ENCODE measurements at regions not wholly inside any gene's neighbourhood (a gene's known extent, or its start where the extent isn't known, plus 50 kb on each side); places are given as distances from the start of the nearest gene placed in this dataset.

GRCh38 chr4:176902710-176903323 lies 110.1 kb upstream of the VEGFC start:
- DNase-seq (ENCODE audit: low read depth in 2 of 2) = no peak

GRCh38 chr4:176906709-176907108 lies 114.0 kb upstream of the VEGFC start:
- DNase-seq (ENCODE audit: low read depth in 2 of 2) = no peak

- no peak for DNase-seq (ENCODE audit: low read depth in 2 of 2)
Observed at GRCh38 chr4:176910646-176911045, 117.9 kb upstream of the VEGFC start.

DNA sequence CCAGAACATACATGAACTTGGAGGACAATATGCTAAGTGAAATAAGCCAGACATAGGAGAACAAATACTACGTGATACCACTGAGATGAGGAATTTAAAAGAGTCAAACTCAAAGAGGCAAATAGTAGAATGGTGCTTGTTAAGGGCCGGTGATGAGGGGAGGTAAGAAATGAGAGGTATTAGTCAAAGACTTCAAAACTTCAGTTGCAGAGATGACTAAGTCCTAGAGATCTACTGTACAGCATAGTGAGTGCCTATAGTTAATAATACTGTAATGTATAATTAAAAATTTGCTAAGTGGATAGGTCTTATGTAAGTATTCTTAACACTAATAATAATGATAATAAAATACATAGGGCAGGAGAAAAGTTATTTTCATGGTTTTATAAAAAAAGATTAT lies 126.9 kb upstream of the VEGFC start:
- DNase-seq (ENCODE audit: low read depth in 2 of 2) = no peak

GRCh38 chr4:176920694-176921093 lies 128.0 kb upstream of the VEGFC start:
- DNase-seq (ENCODE audit: low read depth in 2 of 2) = no peak

GRCh38 chr4:176921256-176921655 lies 128.5 kb upstream of the VEGFC start:
- no peak for DNase-seq (ENCODE audit: low read depth in 2 of 2)

GRCh38 chr4:176924238-176924637 lies 131.5 kb upstream of the VEGFC start:
- no peak for DNase-seq (ENCODE audit: low read depth in 2 of 2)

GRCh38 chr4:176925962-176926361 lies 133.2 kb upstream of the VEGFC start:
- no peak for DNase-seq (ENCODE audit: low read depth in 2 of 2)

GRCh38 chr4:176927117-176927516 lies 134.4 kb upstream of the VEGFC start:
- no peak for DNase-seq (ENCODE audit: low read depth in 2 of 2)

DNA sequence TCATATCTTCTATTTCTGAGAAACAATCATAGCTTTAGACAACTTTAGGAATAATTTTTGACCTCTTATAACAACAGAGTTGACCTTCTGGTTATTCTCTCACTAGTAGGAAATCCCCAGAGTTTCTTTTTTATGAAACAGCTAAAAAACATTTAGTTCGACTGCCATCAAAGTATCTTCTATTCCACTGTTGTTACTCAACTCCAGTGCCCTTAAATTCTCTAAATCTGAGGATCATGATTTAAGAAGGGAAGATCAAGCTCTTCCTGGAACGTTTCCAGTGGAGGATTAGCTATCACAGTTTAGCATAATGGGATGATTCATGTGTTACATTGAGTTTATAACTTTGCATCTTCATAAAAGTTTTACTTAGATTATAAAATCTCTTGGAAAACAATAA lies 134.9 kb upstream of the VEGFC start:
- DNase-seq (ENCODE audit: low read depth in 2 of 2) = no peak

DNA sequence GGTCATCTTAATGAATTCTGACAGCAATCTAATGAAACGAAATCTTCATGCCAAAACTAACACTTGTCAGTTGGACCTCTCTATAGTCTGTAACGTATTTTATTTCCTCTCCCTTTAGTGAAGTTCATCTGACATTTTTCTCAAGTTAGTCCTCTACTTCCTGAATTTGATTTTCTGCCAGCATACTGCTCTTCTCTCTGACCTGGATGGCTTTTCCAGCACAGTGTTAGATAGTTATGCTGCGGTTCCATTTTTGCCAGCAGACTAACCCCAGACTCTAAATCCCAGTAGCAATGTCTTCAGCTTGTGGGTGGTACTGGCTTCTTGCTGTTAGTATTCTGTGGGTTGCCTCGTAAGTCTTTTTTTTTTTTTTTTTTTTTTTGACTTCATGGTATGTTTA lies 146.7 kb upstream of the VEGFC start:
- DNase-seq (ENCODE audit: low read depth in 2 of 2) = no peak

- no peak for DNase-seq (ENCODE audit: low read depth in 2 of 2)
Observed at GRCh38 chr4:176945334-176945733, 152.6 kb upstream of the VEGFC start.

- no peak for DNase-seq (ENCODE audit: low read depth in 2 of 2)
Observed at GRCh38 chr4:176949029-176949428, 156.3 kb upstream of the VEGFC start.

DNA sequence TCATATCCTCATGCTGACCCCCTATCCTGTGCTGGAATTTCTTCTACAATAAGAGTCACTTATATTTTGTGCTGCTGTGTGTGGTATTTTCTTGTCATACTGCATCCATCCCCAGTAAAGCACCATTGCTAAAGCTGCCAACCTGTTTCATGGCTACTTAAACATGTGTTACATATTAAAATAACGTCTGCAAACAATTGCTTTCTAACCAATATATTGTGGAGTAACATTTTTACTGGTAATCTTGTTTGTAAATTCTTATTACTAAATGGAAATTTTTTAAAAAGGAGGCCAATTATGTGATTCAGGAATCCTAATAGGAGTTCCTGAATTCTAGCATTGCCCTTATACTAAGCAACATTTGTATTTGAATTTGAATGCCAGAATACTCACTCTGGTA lies 160.3 kb upstream of the VEGFC start:
- DNase-seq (ENCODE audit: low read depth in 2 of 2) = no peak

DNA sequence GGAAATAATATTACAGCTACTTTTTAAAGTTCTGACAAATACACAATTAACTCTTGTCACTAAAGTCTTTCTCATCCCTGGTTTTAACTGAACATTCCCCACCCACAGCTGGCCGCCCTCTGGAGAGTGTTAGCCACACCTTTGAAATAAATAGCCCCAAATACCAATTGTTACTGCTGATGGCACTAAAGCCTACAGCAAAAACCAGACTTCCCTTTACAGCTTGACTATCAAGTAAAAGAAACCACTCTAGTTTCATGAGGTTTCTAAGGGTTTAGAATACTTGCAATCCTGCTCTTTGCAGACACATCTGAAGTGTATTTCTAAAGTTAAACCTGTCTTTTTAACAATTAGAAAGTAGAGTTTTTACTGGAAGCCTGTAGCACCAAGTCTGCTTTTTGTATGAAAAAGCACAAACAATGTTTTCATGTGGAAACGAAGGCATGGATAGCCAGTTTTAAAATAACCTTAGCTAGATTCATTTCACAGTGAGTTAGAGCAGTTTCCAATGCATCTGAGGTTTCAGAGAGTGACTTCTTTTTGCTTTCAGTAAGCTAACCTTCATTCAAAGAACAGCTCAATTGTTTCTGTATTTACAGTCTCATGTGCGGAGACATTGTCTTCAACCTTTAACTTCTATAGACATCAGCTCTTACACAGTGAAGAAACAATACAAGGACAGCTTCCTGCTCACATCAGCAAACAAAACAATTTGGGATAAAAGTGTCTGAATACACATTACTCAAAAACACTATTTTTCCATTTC lies 164.8 kb upstream of the VEGFC start:
- no peak for DNase-seq (ENCODE audit: low read depth in 2 of 2)

DNA sequence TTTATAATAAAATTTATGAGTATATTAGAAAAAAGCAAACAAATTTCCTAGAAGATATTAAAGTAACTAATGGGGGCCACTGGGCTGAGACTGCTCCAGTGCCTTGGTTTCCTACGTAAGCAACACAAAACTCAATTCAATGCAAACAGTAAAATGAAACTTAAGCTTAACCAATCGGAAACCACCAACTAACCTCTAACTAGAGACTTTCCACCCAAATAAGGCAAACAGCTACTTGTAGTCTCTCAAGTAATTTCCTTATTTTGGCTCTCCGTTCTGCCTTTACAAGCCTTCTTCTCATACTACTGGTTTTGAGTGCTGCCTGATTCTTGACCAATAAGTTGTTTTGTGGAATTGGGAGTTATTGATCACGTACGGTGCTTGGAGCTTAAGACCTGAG lies 167.3 kb upstream of the VEGFC start:
- DNase-seq (ENCODE audit: low read depth in 2 of 2) = no peak

DNA sequence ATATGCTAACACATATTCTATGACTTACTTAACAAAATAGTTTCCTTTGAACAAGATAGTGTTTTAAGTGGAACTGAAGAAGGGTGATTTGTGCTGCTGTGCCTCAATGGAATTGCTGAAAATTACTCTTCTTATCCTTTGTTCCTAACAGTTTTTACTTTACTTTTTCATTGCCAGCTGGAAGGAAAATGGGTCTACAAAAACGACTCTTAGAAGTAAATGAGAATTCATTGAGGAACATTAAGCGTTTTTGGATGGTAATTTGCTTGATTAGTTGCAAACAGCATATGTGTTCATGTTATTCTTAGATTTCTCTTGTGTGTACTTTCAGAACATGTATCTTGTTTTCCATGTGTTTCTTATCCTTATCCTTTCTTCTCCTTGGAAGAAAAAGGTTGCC lies 170.4 kb upstream of the VEGFC start:
- no peak for DNase-seq (ENCODE audit: low read depth in 2 of 2)

GRCh38 chr4:176964116-176964691 lies 171.5 kb upstream of the VEGFC start:
- DNase-seq (ENCODE audit: low read depth in 2 of 2) = no peak

GRCh38 chr4:176967586-176967985 lies 174.9 kb upstream of the VEGFC start:
- no peak for DNase-seq (ENCODE audit: low read depth in 2 of 2)

DNA sequence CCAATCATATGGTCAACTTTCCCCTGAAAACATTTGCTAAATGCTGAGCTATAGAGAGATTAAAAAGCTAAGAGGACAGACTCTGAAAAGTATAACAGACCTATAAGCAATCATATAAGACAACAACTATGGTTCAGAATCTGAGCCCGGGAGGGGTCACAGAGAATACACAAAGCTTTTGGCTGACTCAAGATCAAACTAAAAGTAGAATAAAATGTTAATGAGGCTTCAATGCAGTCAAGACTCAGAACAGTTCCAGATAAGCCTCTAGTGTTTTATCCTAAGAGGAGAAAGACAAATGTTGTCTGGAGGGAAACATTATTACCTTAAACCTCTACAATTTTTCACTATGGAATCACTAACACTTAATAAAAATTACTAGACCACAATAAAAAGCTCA lies 175.4 kb upstream of the VEGFC start:
- DNase-seq (ENCODE audit: low read depth in 2 of 2) = no peak

GRCh38 chr4:176969011-176969410 lies 176.3 kb upstream of the VEGFC start:
- DNase-seq (ENCODE audit: low read depth in 2 of 2) = no peak

GRCh38 chr4:176970853-176971252 lies 178.1 kb upstream of the VEGFC start:
- DNase-seq (ENCODE audit: low read depth in 2 of 2) = no peak

GRCh38 chr4:176971576-176972115 lies 178.9 kb upstream of the VEGFC start:
- no peak for DNase-seq (ENCODE audit: low read depth in 2 of 2)
